Mesendoderm (in vitro differentiated cells): ENCODE measurements at regions not wholly inside any gene's neighbourhood (a gene's known extent, or its start where the extent isn't known, plus 50 kb on each side); places are given as distances from the start of the nearest gene placed in this dataset.

Source experiments
- DNase-seq: peaks from one replicate; pipeline ENCODE4 v3.0.0; 2013
- H2AK5ac ChIP-seq: 2 replicates; pipeline ENCODE4 v1.6.1; 2013; ENCODE audit warnings: low read length, inconsistent platforms
- H2BK120ac ChIP-seq: 2 replicates; pipeline ENCODE4 v1.6.1; 2013; ENCODE audit warnings: low read depth, mild to moderate bottlenecking, low read length, moderate library complexity, mixed read lengths
- H2BK15ac ChIP-seq: replicated peaks from 2 replicates; pipeline ENCODE4 v1.6.1; 2013; ENCODE audit warnings: low read depth, mild to moderate bottlenecking, moderate library complexity
- H2BK5ac ChIP-seq: 2 replicates; pipeline ENCODE4 v1.6.1; 2013; ENCODE audit warnings: low read length, inconsistent platforms
- H3K18ac ChIP-seq: 2 replicates; pipeline ENCODE4 v1.6.1; 2013; ENCODE audit warnings: mild to moderate bottlenecking, low read length, mixed read lengths
- H3K23ac ChIP-seq: one replicate; pipeline ENCODE4 v1.6.1; 2013; ENCODE audit warnings: low read length
- H3K27ac ChIP-seq: 2 replicates; pipeline ENCODE4 v1.5.1; 2013; ENCODE audit warnings: low read depth, mild to moderate bottlenecking, inconsistent platforms, low read length, moderate library complexity
- H3K27me3 ChIP-seq: 2 replicates; pipeline ENCODE4 v1.6.1; 2013; ENCODE audit warnings: low read length, control low read depth, mild to moderate bottlenecking, inconsistent platforms; ENCODE audit not compliant: insufficient read depth, poor library complexity
- H3K36me3 ChIP-seq: 2 replicates; pipeline ENCODE4 v1.6.1; 2013; ENCODE audit warnings: low read length, inconsistent platforms; ENCODE audit not compliant: control insufficient read depth, insufficient read depth
- H3K4ac ChIP-seq: one replicate; pipeline ENCODE4 v1.6.1; 2013; ENCODE audit warnings: low read depth, mild to moderate bottlenecking, low read length, moderate library complexity
- H3K4me1 ChIP-seq: 2 replicates; pipeline ENCODE4 v1.6.1; 2013; ENCODE audit warnings: low read depth, low read length, inconsistent platforms; ENCODE audit not compliant: control insufficient read depth
- H3K4me2 ChIP-seq: 2 replicates; pipeline ENCODE4 v1.6.1; 2013; ENCODE audit warnings: low read length
- H3K4me3 ChIP-seq: 2 replicates; pipeline ENCODE4 v1.5.1; 2013; ENCODE audit warnings: mild to moderate bottlenecking, low read length
- H3K56ac ChIP-seq: one replicate; pipeline ENCODE4 v1.6.1; 2013; ENCODE audit warnings: low read length
- H3K79me1 ChIP-seq: 2 replicates; pipeline ENCODE4 v1.6.1; 2013; ENCODE audit warnings: low read length, inconsistent platforms
- H3K79me2 ChIP-seq: 2 replicates; pipeline ENCODE4 v1.6.1; 2013; ENCODE audit warnings: mild to moderate bottlenecking, low read length; ENCODE audit not compliant: control insufficient read depth, insufficient read depth
- H3K9ac ChIP-seq: 2 replicates; pipeline ENCODE4 v1.6.1; 2013; ENCODE audit warnings: low read length, inconsistent platforms
- H4K5ac ChIP-seq: one replicate; pipeline ENCODE4 v1.6.1; 2013; ENCODE audit warnings: low read length
- H4K8ac ChIP-seq: one replicate; pipeline ENCODE4 v1.6.1; 2013; ENCODE audit warnings: low read depth, mild to moderate bottlenecking, control low read depth, low read length, moderate library complexity
- WGBS: extraction: QIAGEN DNeasy Blood & Tissue Kit; methylation state at CpG from one replicate; pipeline ENCODE4 v1.1.7; 2013; ENCODE audit warnings: low lambda C conversion rate, missing lambda C conversion rate; ENCODE audit not compliant: insufficient coverage; ENCODE audit errors: extremely low coverage; 5-methylcytosine and 5-hydroxymethylcytosine counted together

DNA sequence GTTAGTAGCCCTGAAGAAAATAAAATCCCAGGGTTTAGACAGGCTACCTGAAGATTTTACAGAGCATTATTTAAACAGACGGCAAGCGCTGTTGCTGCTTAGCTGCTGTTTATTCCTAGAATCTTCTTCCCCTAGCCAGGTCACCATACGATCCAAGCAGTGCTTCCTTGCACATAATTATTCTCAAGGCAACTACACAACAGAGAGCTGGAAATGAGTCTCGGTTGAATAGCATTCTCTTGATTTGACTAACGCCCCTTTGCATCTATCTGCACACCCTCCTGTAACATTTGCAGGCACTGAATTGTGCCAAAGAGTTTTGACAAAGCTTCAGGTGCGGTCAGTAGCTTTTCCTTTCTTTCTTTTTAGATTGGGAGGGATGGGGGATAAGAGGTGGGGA, 564.4 kb downstream of the TBL1XR1 start:
- Histone ChIP-seq H3K18ac (no peak overlapping the region), H3K27ac (no peak overlapping the region), H3K4ac (no peak overlapping the region), H3K4me2 (no peak overlapping the region), H3K56ac (no peak overlapping the region), H3K4me3 (no peak overlapping the region), H4K5ac (no peak overlapping the region), H3K23ac (no peak overlapping the region), H2AK5ac (no peak overlapping the region), H2BK15ac (no peak overlapping the region), H3K79me1 (no peaks in the 10 kb centered on the region), H2BK5ac (no peak overlapping the region), H3K79me2 (no peaks in the 10 kb centered on the region), H4K8ac (no peak overlapping the region), H3K9ac (no peak overlapping the region), H3K4me1 (no peaks in the 10 kb centered on the region), H3K27me3 (no peaks in the 10 kb centered on the region), H3K36me3 (no peaks in the 10 kb centered on the region), H2BK120ac (no peak overlapping the region)
- DNase-seq: no peak
- no CpG with 5 or more reads among the region's 6 CpGs for WGBS

DNA sequence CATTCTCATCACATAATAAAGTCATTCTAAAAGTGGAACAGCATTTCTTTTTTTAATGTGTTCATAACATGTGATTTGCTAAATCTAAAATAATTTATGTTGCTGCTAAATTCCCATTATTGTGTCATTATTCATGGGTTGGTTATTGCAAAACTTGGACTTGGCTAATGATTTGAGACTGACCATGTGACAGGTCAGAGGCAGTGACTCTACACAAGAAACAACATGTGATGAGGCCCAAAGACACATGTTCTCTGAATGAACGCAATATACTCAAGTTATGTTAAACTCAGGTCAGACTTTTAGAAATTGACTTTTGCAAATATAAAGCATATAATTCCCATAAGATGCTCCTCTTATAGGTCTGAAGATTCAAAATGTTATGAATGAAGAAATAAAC, 566.1 kb downstream of the TBL1XR1 start:
- Histone ChIP-seq H4K8ac (no peak overlapping the region), H3K4me1 (no peaks in the 10 kb centered on the region), H2BK5ac (no peak overlapping the region), H3K27ac (no peak overlapping the region), H3K36me3 (no peaks in the 10 kb centered on the region), H2AK5ac (no peak overlapping the region), H3K4me2 (no peak overlapping the region), H4K5ac (no peak overlapping the region), H3K4me3 (no peak overlapping the region), H2BK15ac (no peak overlapping the region), H3K56ac (no peak overlapping the region), H3K9ac (no peak overlapping the region), H3K79me2 (no peaks in the 10 kb centered on the region), H3K79me1 (no peaks in the 10 kb centered on the region), H3K27me3 (no peaks in the 10 kb centered on the region), H3K4ac (no peak overlapping the region), H2BK120ac (no peak overlapping the region), H3K18ac (no peak overlapping the region), H3K23ac (no peak overlapping the region)
- no CpG with 5 or more reads among the region's 1 CpG for WGBS
- DNase-seq: no peak

DNA sequence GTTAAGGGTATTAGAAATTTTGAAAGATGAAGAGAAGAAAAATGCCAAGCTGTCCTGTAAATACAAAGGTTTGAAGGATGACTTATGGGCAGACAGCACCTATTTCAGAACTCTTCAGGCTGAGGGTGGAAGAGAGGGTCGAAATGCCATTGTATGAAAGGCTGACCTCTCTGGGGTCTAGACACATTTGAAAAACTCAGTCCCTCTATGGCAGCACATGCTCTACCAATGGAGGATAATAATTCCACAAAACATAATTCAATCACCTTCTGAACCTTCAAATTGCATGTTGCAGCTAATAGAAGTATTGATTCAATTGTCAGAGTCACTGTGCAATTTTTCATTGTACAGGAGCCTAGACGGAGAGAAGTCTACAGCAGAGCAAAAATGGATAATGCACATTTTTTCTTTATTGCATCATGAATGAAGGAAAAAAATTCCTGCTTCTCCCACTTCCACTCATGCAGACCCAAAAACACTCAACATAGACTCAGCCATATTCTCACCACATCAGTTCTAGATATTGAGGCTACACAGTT, 569.1 kb downstream of the TBL1XR1 start:
- H2AK5ac ChIP-seq: no peak overlapping the region
- no peaks in the 10 kb centered on the region for H3K27me3 ChIP-seq
- H3K79me2 ChIP-seq: no peaks in the 10 kb centered on the region
- no peak overlapping the region for H3K56ac ChIP-seq
- H3K18ac ChIP-seq: no peak overlapping the region
- H3K79me1 ChIP-seq: no peaks in the 10 kb centered on the region
- no peak overlapping the region for H2BK15ac ChIP-seq
- H3K9ac ChIP-seq: no peak overlapping the region
- no peaks in the 10 kb centered on the region for H3K36me3 ChIP-seq
- no peak overlapping the region for H3K23ac ChIP-seq
- H3K4me1 ChIP-seq: no peaks in the 10 kb centered on the region
- no peak overlapping the region for H4K5ac ChIP-seq
- H2BK120ac ChIP-seq: no peak overlapping the region
- H3K4me2 ChIP-seq: no peak overlapping the region
- H3K27ac ChIP-seq: no peak overlapping the region
- H4K8ac ChIP-seq: no peak overlapping the region
- H3K4me3 ChIP-seq: no peak overlapping the region
- H2BK5ac ChIP-seq: no peak overlapping the region
- no CpG with 5 or more reads among the region's 2 CpGs for WGBS
- no peak overlapping the region for H3K4ac ChIP-seq
- no peak for DNase-seq

DNA sequence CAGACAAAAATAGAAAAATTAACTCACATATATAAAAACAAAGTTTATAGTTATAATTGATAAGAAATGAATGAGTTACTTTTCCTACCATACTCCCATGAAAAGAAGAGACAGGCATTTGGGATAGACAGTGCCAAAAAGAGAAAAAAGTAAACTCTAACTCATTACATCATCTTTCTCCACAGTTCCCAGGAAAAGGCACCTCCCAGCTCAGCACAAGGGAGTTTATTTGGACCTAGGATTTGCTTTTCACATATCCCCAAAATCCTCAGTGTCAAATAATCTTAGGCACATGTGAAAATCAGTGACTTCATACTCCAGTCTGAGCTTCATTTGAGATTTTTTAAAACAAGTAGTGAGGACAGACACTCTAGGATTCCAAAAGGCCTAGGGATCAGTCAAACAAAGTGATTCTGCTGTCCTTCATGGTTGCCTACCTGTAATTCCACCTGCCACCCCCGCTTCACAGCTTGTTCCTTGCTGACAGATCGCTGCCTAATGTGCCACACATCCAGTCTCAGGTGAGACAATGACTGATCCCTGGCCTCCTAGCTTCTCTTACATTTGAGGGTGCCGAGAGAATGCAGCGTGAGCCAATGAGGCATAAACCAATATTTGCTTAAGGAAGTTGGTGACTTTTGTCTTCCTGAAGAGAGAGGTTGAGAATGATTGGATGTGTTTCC, 573.7 kb downstream of the TBL1XR1 start:
- Histone ChIP-seq H3K56ac (no peak overlapping the region), H3K4me1 (no peaks in the 10 kb centered on the region), H3K18ac (no peak overlapping the region), H3K79me2 (no peaks in the 10 kb centered on the region), H3K27me3 (no peaks in the 10 kb centered on the region), H2BK120ac (no peak overlapping the region), H3K79me1 (no peaks in the 10 kb centered on the region), H2BK15ac (no peak overlapping the region), H3K4ac (no peak overlapping the region), H3K36me3 (no peaks in the 10 kb centered on the region), H3K23ac (no peak overlapping the region), H2AK5ac (no peak overlapping the region), H4K8ac (no peak overlapping the region), H3K9ac (no peak overlapping the region), H3K27ac (no peak overlapping the region), H4K5ac (no peak overlapping the region), H3K4me2 (no peak overlapping the region), H3K4me3 (no peak overlapping the region), H2BK5ac (no peak overlapping the region)
- no peak for DNase-seq
- no CpG with 5 or more reads among the region's 4 CpGs for WGBS

DNA sequence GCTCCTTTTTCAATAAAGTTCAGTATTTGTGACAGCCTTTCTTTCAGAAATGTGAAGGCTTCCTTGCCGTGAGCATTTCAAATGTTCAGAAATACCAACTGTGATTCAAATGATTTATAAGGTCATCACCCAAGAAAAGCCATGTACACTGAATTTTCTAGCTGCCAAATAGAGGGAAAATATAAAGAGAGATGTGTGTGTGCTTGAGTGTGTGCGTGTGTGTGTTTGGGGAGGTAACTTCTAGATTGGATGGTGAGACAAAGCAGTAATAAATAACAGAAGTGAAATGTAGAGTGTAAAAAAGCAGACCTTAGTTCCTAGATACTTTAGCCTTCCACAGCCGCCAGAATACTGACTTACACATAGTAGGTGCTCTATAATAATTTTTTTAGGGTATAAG, 577.4 kb downstream of the TBL1XR1 start:
- Histone ChIP-seq H4K5ac (no peak overlapping the region), H2BK15ac (no peak overlapping the region), H4K8ac (no peak overlapping the region), H3K9ac (no peak overlapping the region), H3K36me3 (no peaks in the 10 kb centered on the region), H3K79me1 (no peaks in the 10 kb centered on the region), H3K23ac (no peak overlapping the region), H3K4ac (no peak overlapping the region), H3K79me2 (no peaks in the 10 kb centered on the region), H3K27ac (no peak overlapping the region), H3K56ac (no peak overlapping the region), H3K4me3 (no peak overlapping the region), H3K27me3 (no peaks in the 10 kb centered on the region), H3K4me1 (no peaks in the 10 kb centered on the region), H2BK5ac (no peak overlapping the region), H2BK120ac (no peak overlapping the region), H2AK5ac (no peak overlapping the region), H3K4me2 (no peak overlapping the region), H3K18ac (no peak overlapping the region)
- no peak for DNase-seq
- WGBS: no CpG with 5 or more reads among the region's 3 CpGs

DNA sequence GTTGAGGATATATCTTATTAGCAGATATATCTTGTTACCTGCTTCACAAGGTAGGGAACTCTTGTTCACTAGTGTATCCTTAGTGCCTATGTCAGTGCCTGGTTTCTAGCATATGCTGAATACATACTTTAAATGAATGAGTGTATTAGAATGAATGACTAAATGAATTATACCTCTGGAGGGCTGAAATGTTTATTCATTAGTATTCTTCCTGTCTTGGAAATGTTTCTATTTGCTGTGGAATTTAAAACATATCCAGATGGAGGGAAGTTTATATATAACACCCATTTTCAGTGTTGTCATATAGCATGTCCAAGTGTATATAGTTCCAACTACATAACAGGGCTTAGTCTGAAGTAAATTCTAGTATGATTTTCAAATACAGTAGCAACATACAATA, 581.5 kb downstream of the TBL1XR1 start:
- no peaks in the 10 kb centered on the region for H3K79me2 ChIP-seq
- H2BK15ac ChIP-seq: no peak overlapping the region

More for the DNA sequence above, 581.5 kb downstream of the TBL1XR1 start:
- H3K4me1 ChIP-seq: no peaks in the 10 kb centered on the region
- no peak overlapping the region for H3K18ac ChIP-seq
- H3K27me3 ChIP-seq: no peaks in the 10 kb centered on the region
- no peak overlapping the region for H3K4me3 ChIP-seq
- no peak overlapping the region for H2BK5ac ChIP-seq
- H2AK5ac ChIP-seq: no peak overlapping the region
- no peak overlapping the region for H3K4ac ChIP-seq
- no peak overlapping the region for H3K56ac ChIP-seq
- no peak overlapping the region for H4K8ac ChIP-seq
- no peak overlapping the region for H2BK120ac ChIP-seq
- H3K23ac ChIP-seq: no peak overlapping the region
- no peak overlapping the region for H3K9ac ChIP-seq
- DNase-seq: no peak
- H4K5ac ChIP-seq: no peak overlapping the region
- no peak overlapping the region for H3K4me2 ChIP-seq
- H3K27ac ChIP-seq: no peak overlapping the region
- H3K36me3 ChIP-seq: no peaks in the 10 kb centered on the region
- no peaks in the 10 kb centered on the region for H3K79me1 ChIP-seq
